Left ventricle myocardium inferior (tissue), 1 donor: ENCODE measurements at regions not wholly inside any gene's neighbourhood (a gene's known extent, or its start where the extent isn't known, plus 50 kb on each side); places are given as distances from the start of the nearest gene placed in this dataset.
"Not testable (repeated sequence)": the region's sequence is repeated elsewhere in the genome, so short reads cannot be mapped to it uniquely, and the experiment has no call there.

Experiments
- DNase-seq: peaks from one replicate; pipeline ENCODE4 v3.0.0-alpha.2; 2020
- H3K27ac ChIP-seq: fragments of 200-600 bp; replicated peaks from 2 replicates; pipeline ENCODE4 v1.8.0; 2021
- H3K27me3 ChIP-seq: fragments of 200-600 bp; 2 replicates; pipeline ENCODE4 v1.8.0; 2021; ENCODE audit warnings: low read depth
- H3K36me3 ChIP-seq: fragments of 200-600 bp; 2 replicates; pipeline ENCODE4 v1.8.0; 2021
- H3K4me1 ChIP-seq: fragments of 200-600 bp; 2 replicates; pipeline ENCODE4 v1.8.0; 2021
- H3K4me3 ChIP-seq: fragments of 200-600 bp; 2 replicates; pipeline ENCODE4 v1.8.0; 2021; ENCODE audit warnings: mild to moderate bottlenecking, moderate library complexity
- H3K9me3 ChIP-seq: fragments of 200-600 bp; replicated peaks from 2 replicates; pipeline ENCODE4 v1.8.0; 2021
- intact Hi-C: fragments of 100-400 bp; cut with micrococcal nuclease; formaldehyde crosslinking; loops from one replicate; pipeline ENCODE4 v1.11.0; 2022
- TF ChIP-seq, protein P1 (sequence below): fragments of 200-600 bp; IDR thresholded peaks from 2 replicates; pipeline ENCODE4 v1.8.0; 2021; ENCODE audit warnings: antibody characterized with exemption, mild to moderate bottlenecking, borderline replicate concordance
- donor health status: DM: no; HTN: yes; CAD: no; lungs with severe emphysema.

DNA sequence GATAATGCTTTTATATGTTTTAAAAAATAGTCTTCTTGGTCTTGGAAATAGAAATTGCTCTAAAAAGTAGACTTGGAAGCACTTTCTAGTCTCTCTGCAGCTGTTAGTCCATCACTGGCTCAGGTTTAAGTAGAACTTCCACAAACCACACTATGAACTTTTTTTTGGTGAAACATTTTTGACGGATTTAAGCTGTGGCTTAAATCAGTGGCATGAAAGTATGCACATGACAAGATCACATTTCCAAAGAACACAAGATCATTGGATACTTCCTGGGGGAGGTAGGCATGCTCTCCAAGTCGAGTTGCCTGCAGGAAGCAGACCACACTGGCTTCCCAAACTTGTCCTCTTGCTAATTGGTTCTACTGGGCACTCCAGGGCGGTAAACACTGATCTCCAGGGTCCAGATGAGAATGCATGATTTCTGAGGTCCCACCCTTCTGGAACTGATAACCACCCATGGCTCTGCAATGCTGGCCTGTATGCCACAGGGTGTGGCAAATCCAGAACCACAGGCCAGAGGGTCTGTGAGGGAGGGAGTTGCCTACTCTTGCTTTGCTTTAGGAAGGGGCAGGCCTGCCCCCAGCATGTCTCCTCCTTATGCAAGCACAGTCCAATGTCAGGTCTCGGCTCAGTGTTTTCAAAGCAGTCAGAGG is 331.9 kb upstream of the SFRP2 start:
- Histone ChIP-seq H3K36me3 (no peaks in the 10 kb centered on the region), H3K9me3 (no peaks in the 10 kb centered on the region), H3K27ac (no peak overlapping the region), H3K4me3 (no peak overlapping the region), H3K27me3 (peaks cover 3% of the 10 kb centered on the region), H3K4me1 (no peaks in the 10 kb centered on the region)
- intact Hi-C loops: no loop called here
- DNase-seq: no peak
- TF ChIP-seq, protein P1, sequence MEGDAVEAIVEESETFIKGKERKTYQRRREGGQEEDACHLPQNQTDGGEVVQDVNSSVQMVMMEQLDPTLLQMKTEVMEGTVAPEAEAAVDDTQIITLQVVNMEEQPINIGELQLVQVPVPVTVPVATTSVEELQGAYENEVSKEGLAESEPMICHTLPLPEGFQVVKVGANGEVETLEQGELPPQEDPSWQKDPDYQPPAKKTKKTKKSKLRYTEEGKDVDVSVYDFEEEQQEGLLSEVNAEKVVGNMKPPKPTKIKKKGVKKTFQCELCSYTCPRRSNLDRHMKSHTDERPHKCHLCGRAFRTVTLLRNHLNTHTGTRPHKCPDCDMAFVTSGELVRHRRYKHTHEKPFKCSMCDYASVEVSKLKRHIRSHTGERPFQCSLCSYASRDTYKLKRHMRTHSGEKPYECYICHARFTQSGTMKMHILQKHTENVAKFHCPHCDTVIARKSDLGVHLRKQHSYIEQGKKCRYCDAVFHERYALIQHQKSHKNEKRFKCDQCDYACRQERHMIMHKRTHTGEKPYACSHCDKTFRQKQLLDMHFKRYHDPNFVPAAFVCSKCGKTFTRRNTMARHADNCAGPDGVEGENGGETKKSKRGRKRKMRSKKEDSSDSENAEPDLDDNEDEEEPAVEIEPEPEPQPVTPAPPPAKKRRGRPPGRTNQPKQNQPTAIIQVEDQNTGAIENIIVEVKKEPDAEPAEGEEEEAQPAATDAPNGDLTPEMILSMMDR: no peak

DNA sequence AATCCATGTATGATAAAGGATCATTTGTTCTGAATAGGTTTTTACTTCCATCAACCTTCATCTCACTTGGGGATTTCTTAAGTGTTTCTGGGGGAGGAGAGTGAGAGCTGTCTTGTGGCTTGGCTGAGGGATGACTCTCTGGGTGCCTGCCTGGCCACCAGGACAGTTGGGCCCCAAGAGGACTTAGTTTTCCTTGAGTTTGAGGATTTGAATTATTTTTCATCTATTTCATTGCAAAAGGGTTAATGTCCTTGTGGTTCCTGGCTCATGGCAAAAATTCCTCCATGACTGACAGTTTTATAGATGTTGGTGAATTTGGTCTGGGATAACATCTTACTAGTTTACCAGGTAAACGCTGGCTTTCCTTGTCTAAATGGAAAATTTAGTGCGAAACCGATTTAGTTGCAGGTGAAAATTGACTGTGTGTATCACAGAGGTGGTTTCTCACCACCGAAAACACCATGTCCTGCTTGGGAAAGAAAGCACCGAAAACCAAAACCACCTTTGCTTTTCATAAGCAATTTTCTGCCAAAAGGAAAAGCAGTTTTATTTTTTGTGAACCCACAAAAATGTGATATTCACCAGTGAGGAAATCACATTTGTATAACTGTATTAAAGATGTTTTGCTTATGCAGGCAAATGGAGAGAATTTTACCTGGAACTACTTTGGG is 331.3 kb upstream of the SFRP2 start:
- H3K36me3 ChIP-seq: no peaks in the 10 kb centered on the region
- no peak overlapping the region for H3K27ac ChIP-seq
- H3K27me3 ChIP-seq: no peaks in the 10 kb centered on the region
- TF ChIP-seq, protein P1: no peak
- intact Hi-C loops: no loop called here
- DNase-seq: no peak
- no peak overlapping the region for H3K4me3 ChIP-seq
- no peaks in the 10 kb centered on the region for H3K4me1 ChIP-seq
- no peaks in the 10 kb centered on the region for H3K9me3 ChIP-seq

DNA sequence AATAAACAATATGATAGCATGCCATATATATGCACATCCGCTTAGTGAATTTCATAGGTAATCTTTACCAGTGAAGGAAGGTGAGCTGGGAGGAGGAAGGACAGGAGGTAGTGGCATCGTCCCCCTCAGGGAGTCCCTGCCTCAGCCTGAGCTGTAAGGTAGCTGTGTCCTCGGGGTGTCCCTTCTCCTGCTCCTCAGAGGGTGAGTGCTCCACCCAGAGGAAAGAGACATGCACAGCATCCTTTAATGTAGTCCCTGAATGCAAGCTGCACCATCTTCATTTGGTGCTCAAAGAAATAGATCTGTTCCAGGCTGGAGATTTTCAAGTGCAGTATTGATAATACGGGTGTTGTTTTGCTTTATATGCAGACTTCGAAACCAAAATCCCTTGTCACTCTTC is 330.4 kb upstream of the SFRP2 start:
- no peak for DNase-seq
- Histone ChIP-seq H3K9me3 (no peaks in the 10 kb centered on the region), H3K4me3 (no peak overlapping the region), H3K27me3 (no peaks in the 10 kb centered on the region), H3K4me1 (no peaks in the 10 kb centered on the region), H3K36me3 (no peaks in the 10 kb centered on the region), H3K27ac (no peak overlapping the region)
- intact Hi-C loops: no loop called here
- TF ChIP-seq, protein P1: no peak

DNA sequence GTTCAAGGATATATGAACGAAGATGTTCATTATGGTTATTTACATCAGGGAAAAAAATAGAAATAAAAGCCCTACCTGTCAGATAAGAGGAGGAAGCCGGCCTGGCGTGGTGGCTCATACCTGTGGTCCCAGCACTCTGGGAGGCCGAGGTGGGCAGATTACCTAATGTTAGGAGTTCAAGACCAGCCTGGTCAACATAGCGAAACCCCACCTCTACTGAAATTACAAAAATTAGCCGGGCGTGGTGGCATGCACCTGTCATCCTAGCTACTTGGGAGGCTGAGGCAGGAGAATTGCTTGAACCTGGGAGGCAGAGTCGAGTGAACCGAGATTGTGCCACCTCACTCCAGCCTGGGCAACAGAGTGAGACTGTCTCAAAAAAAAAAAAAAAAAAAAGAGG is 328.8 kb upstream of the SFRP2 start:
- DNase-seq, H3K4me3 ChIP-seq, intact Hi-C loops, H3K4me1 ChIP-seq, H3K27ac ChIP-seq, H3K27me3 ChIP-seq, H3K36me3 ChIP-seq: not testable (repeated sequence)
- peaks cover 10% of the 10 kb centered on the region for H3K9me3 ChIP-seq

DNA sequence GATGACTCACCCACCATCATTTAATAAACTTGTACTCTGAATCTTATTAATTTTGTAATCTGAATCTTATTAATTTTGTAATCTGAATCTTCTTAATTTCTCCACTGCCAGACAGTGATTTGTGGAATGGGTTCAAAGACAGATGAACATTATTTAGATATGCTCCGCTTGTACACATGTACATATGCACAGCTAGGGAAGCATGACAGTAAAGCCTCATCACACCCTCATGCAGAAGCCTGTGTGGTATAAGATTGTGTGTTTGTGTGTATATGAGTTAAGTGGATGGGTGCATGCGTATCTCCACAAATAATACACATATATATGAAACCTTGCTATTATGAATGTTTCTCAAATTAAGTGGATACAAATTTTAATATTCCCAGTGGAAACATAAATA is 318.5 kb upstream of the SFRP2 start:
- TF ChIP-seq, protein P1: no peak
- Histone ChIP-seq H3K4me1 (no peaks in the 10 kb centered on the region), H3K4me3 (no peak overlapping the region), H3K27ac (no peak overlapping the region), H3K36me3 (no peaks in the 10 kb centered on the region), H3K9me3 (peaks cover 23% of the 10 kb centered on the region), H3K27me3 (no peaks in the 10 kb centered on the region)
- no peak for DNase-seq
- intact Hi-C loops: no loop called here

DNA sequence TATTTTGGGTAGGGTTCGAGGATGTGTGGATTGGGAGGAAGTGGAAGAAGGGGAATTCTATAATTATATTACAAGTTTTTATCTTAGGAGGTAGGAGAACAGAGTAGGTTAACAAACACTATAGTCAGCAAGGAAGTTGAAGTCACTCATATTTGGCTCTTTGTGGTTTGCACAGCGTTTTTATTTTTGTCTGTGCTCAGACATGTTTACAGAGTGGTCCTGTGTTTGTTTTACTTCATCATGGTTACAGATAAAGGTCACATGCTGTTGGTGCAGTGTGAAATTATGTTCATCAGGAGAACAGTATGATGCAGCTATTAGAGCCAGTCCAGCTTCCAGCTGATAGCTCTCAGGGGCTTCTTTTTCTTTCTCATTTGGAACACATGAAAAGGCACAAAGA is 299.9 kb upstream of the SFRP2 start:
- intact Hi-C loops: no loop called here
- H3K4me1 ChIP-seq: no peaks in the 10 kb centered on the region
- TF ChIP-seq, protein P1: no peak
- no peaks in the 10 kb centered on the region for H3K27me3 ChIP-seq
- no peak overlapping the region for H3K27ac ChIP-seq
- no peaks in the 10 kb centered on the region for H3K36me3 ChIP-seq
- no peak overlapping the region for H3K4me3 ChIP-seq
- DNase-seq: no peak
- no peaks in the 10 kb centered on the region for H3K9me3 ChIP-seq
